H1 (cell line): ENCODE measurements at regions not wholly inside any gene's neighbourhood (a gene's known extent, or its start where the extent isn't known, plus 50 kb on each side); places are given as distances from the start of the nearest gene placed in this dataset.

Source experiments
- CTCF ChIA-PET: fragments of 300-600 bp; sonication (Branson Sonifier 250); formaldehyde crosslinking; loops from one replicate; lab custom pipeline; 2021; ENCODE audit not compliant: partially characterized antibody; lab: Charles Lee
- POLR2A ChIA-PET: fragments of 300-600 bp; sonication (Branson Sonifier 250); formaldehyde crosslinking; loops from one replicate; lab custom pipeline; 2021; ENCODE audit warnings: inconsistent platforms; ENCODE audit not compliant: partially characterized antibody; lab: Charles Lee
- DNase-seq, 2 experiments: peaks; one replicate each; pipeline versions ENCODE4 v3.0.0 to v3.0.0-alpha.2; 2010 to 2022; ENCODE audit warnings: low spot score in 2 of 2, low read depth in 1 of 2, mixed read lengths in 1 of 2
- FAIRE-seq: peaks from 2 replicates; lab custom pipeline; 2011; peaks lifted over from hg19 to GRCh38; lab: Jason Lieb, UNC
- H2AFZ ChIP-seq: 2 replicates; pipeline ENCODE4 v1.8.1; 2012; ENCODE audit warnings: low read length, inconsistent platforms
- H2AK5ac ChIP-seq: 2 replicates; pipeline ENCODE4 v1.6.1; 2013; ENCODE audit warnings: low read depth, low read length
- H2BK120ac ChIP-seq: replicated peaks from 2 replicates; pipeline ENCODE3; 2013; ENCODE audit warnings: low read depth, low read length, inconsistent platforms
- H2BK12ac ChIP-seq: 2 replicates; pipeline ENCODE4 v1.6.1; 2013; ENCODE audit warnings: low read depth, low read length
- H2BK15ac ChIP-seq: 2 replicates; pipeline ENCODE4 v1.6.1; 2013; ENCODE audit warnings: low read length
- H2BK20ac ChIP-seq: 2 replicates; pipeline ENCODE4 v1.6.1; 2013; ENCODE audit warnings: low read length
- H2BK5ac ChIP-seq: 2 replicates; pipeline ENCODE4 v1.6.1; 2013; ENCODE audit warnings: low read depth, low read length
- H3K14ac ChIP-seq: 2 replicates; pipeline ENCODE4 v1.6.1; 2013; ENCODE audit warnings: inconsistent platforms; ENCODE audit not compliant: insufficient read length
- H3K18ac ChIP-seq: 2 replicates; pipeline ENCODE4 v1.6.1; 2013; ENCODE audit warnings: low read length; ENCODE audit errors: extremely low read depth
- H3K23ac ChIP-seq: 2 replicates; pipeline ENCODE4 v1.6.1; 2013; ENCODE audit warnings: inconsistent platforms; ENCODE audit not compliant: insufficient read length
- H3K23me2 ChIP-seq: 2 replicates; pipeline ENCODE4 v1.6.1; 2013; ENCODE audit warnings: low read depth, low read length
- H3K27ac ChIP-seq: 2 replicates; pipeline ENCODE4 v1.6.1; 2011; ENCODE audit warnings: low read depth, low read length, inconsistent platforms
- H3K27me3 ChIP-seq, 4 experiments: replicated peaks in 1 of 4; 1 replicate in 1 of 4; 2 replicates in 3 of 4; pipeline versions ENCODE4 v1.6.1 to v1.8.1; 2011 to 2013; ENCODE audit warnings: low read length in 3 of 4, mild to moderate bottlenecking in 3 of 4, inconsistent platforms in 2 of 4, mixed read lengths in 2 of 4, moderate library complexity in 1 of 4; ENCODE audit not compliant: control insufficient read depth in 3 of 4, insufficient read depth in 3 of 4; ENCODE audit errors: extremely low read depth in 1 of 4
- H3K36me3 ChIP-seq, 4 experiments: 2 replicates each; pipeline versions ENCODE4 v1.6.1 to v1.8.1; 2011 to 2013; ENCODE audit warnings: mild to moderate bottlenecking in 4 of 4, low read length in 3 of 4, moderate library complexity in 2 of 4, control low read depth in 1 of 4, inconsistent platforms in 1 of 4; ENCODE audit not compliant: insufficient read depth in 4 of 4, control insufficient read depth in 2 of 4
- H3K4ac ChIP-seq: replicated peaks from 2 replicates; pipeline ENCODE3; 2013; ENCODE audit warnings: low read length, low read depth, mixed read lengths, inconsistent platforms; ENCODE audit not compliant: insufficient read length
- H3K4me1 ChIP-seq, 4 experiments: replicated peaks in 1 of 4; 1 replicate in 1 of 4; 2 replicates in 3 of 4; pipeline versions ENCODE4 v1.6.1 to v1.8.1; 2011 to 2013; ENCODE audit warnings: low read length in 3 of 4, inconsistent platforms in 2 of 4, mixed read lengths in 1 of 4; ENCODE audit not compliant: insufficient read depth in 4 of 4, control insufficient read depth in 3 of 4
- H3K4me2 ChIP-seq, 2 experiments: 2 replicates each; pipeline versions ENCODE4 v1.6.1 to v1.8.1; 2011 to 2013; ENCODE audit warnings: low read depth in 2 of 2, low read length in 2 of 2, control low read depth in 1 of 2, inconsistent platforms in 1 of 2, mild to moderate bottlenecking in 1 of 2; ENCODE audit not compliant: insufficient read depth in 1 of 2
- H3K4me3 ChIP-seq, 4 experiments: fragments of 200-600, 300-600 bp in 1 of 4; sonication (generic), shearing (Covaris generic), sonication (Bioruptor Twin) in 1 of 4; 2 replicates each; pipeline versions ENCODE4 v1.5.1 to v1.8.1; 2011 to 2016; ENCODE audit warnings: low read length in 4 of 4, low read depth in 3 of 4, control low read depth in 2 of 4, inconsistent platforms in 2 of 4, mild to moderate bottlenecking in 2 of 4, mixed read lengths in 1 of 4, moderate library complexity in 1 of 4; ENCODE audit not compliant: insufficient read depth in 2 of 4; ENCODE audit errors: extremely low read depth in 1 of 4
- H3K56ac ChIP-seq: replicated peaks from 2 replicates; pipeline ENCODE3; 2013; ENCODE audit warnings: low read depth, mild to moderate bottlenecking, mixed read lengths, low read length, inconsistent platforms; ENCODE audit not compliant: insufficient read length
- H3K79me1 ChIP-seq: 2 replicates; pipeline ENCODE4 v1.6.1; 2013; ENCODE audit warnings: low read depth, low read length, control low read depth
- H3K79me2 ChIP-seq, 2 experiments: 2 replicates each; pipeline versions ENCODE4 v1.6.1 to v1.8.1; 2012 to 2013; ENCODE audit warnings: low read length in 2 of 2, mild to moderate bottlenecking in 2 of 2, inconsistent platforms in 1 of 2; ENCODE audit not compliant: insufficient read depth in 2 of 2, control insufficient read depth in 1 of 2
- H3K9ac ChIP-seq, 4 experiments: replicated peaks in 1 of 4; 1 replicate in 1 of 4; 2 replicates in 3 of 4; pipeline versions ENCODE4 v1.6.1 to v1.8.1; 2011 to 2013; ENCODE audit warnings: low read depth in 3 of 4, low read length in 3 of 4, control low read depth in 2 of 4, mild to moderate bottlenecking in 2 of 4, moderate library complexity in 2 of 4, inconsistent platforms in 1 of 4; ENCODE audit errors: extremely low read depth in 1 of 4
- H3K9me3 ChIP-seq, 2 experiments: 2 replicates each; pipeline versions ENCODE4 v1.6.1 to v1.8.1; 2012 to 2013; ENCODE audit warnings: mild to moderate bottlenecking in 2 of 2, moderate library complexity in 2 of 2, control low read depth in 1 of 2, inconsistent platforms in 1 of 2, low read depth in 1 of 2, low read length in 1 of 2, mixed read lengths in 1 of 2; ENCODE audit not compliant: insufficient read depth in 2 of 2
- H4K20me1 ChIP-seq, 2 experiments: replicated peaks in 1 of 2; 2 replicates each; pipeline versions ENCODE3 to v1.8.1; 2011 to 2013; ENCODE audit warnings: inconsistent platforms in 2 of 2, low read length in 2 of 2, mild to moderate bottlenecking in 1 of 2; ENCODE audit not compliant: insufficient read depth in 2 of 2, control insufficient read depth in 1 of 2
- H4K5ac ChIP-seq: 2 replicates; pipeline ENCODE4 v1.6.1; 2013; ENCODE audit warnings: low read length, low read depth, mixed read lengths, inconsistent platforms; ENCODE audit not compliant: insufficient read length
- H4K8ac ChIP-seq: 2 replicates; pipeline ENCODE4 v1.8.0; 2013; ENCODE audit warnings: mild to moderate bottlenecking, moderate library complexity, low read length, inconsistent platforms; ENCODE audit not compliant: insufficient read depth; ENCODE audit errors: extremely low read depth
- H4K91ac ChIP-seq: replicated peaks from 2 replicates; pipeline ENCODE3; 2013; ENCODE audit warnings: low read length, mixed read lengths, inconsistent platforms; ENCODE audit not compliant: insufficient read length
- CHD1 ChIP-seq: IDR thresholded peaks from 2 replicates; pipeline ENCODE4 v1.6.1; 2012; ENCODE audit warnings: low read depth, low read length, improper control_type of control experiment
- CHD2 ChIP-seq: IDR thresholded peaks from 2 replicates; pipeline ENCODE4 v1.6.1; 2012; ENCODE audit warnings: low read length, improper control_type of control experiment
- GABPA ChIP-seq: IDR thresholded peaks from 2 replicates; pipeline ENCODE4 v1.6.1; 2011; ENCODE audit warnings: mild to moderate bottlenecking, low read length, moderate library complexity, borderline replicate concordance; ENCODE audit not compliant: insufficient read depth
- KDM5A ChIP-seq: fragments of 200-600 bp; IDR thresholded peaks from 2 replicates; pipeline ENCODE4 v1.7.1; 2012; ENCODE audit warnings: mild to moderate bottlenecking, low read length, inconsistent platforms, mixed read lengths
- MAFK ChIP-seq: IDR thresholded peaks from 2 replicates; pipeline ENCODE4 v1.6.1; 2012; ENCODE audit warnings: low read depth, mild to moderate bottlenecking, improper control_type of control experiment, low read length
- RXRA ChIP-seq: IDR thresholded peaks from 2 replicates; pipeline ENCODE4 v1.6.1; 2011; ENCODE audit warnings: low read depth, mild to moderate bottlenecking, low read length, moderate library complexity; ENCODE audit not compliant: insufficient read depth
- TAF1 ChIP-seq: IDR thresholded peaks from 2 replicates; pipeline ENCODE4 v1.6.1; 2011; ENCODE audit warnings: mild to moderate bottlenecking, low read depth, low read length
- TAF7 ChIP-seq: optimal IDR thresholded peaks from 2 replicates; pipeline ENCODE3; 2011; ENCODE audit warnings: low read depth, mild to moderate bottlenecking, inconsistent platforms, low read length, moderate library complexity, borderline replicate concordance
- WGBS, 2 experiments: shearing (Covaris generic) in 1 of 2; methylation state at CpG; one replicate each; pipeline versions ENCODE4 v1.1.6 to v1.1.7; 2013 to 2015; ENCODE audit warnings: low lambda C conversion rate in 2 of 2, mixed read lengths in 2 of 2, inconsistent platforms in 1 of 2, low coverage in 1 of 2, missing lambda C conversion rate in 1 of 2; ENCODE audit not compliant: insufficient replicate concordance in 2 of 2, insufficient coverage in 1 of 2, insufficient read length in 1 of 2; ENCODE audit errors: extremely low coverage in 1 of 2, missing lambda C conversion rate in 1 of 2; 5-methylcytosine and 5-hydroxymethylcytosine counted together

- H3K9ac ChIP-seq: no peak overlapping the region
- no peak overlapping the region for H4K91ac ChIP-seq
- no peak for FAIRE-seq
- H2AK5ac ChIP-seq: no peak overlapping the region
- DNase-seq: no peak
- no peak overlapping the region for H3K4me3 ChIP-seq
- H4K20me1 ChIP-seq: no peaks in the 10 kb centered on the region
- CTCF ChIA-PET: interaction anchor here (1.3 kb wide), 1 partner anchor 100 kb away, joined by 3 read pairs; no protein-coding TSS in a partner anchor
- no peak overlapping the region for H2BK15ac ChIP-seq
- no peaks in the 10 kb centered on the region for H3K4me1 ChIP-seq
- no peak overlapping the region for H3K56ac ChIP-seq
- no peak overlapping the region for H2AFZ ChIP-seq
- no peak overlapping the region for H2BK5ac ChIP-seq
- 100% methylated on average over 1 of the region's 1 CpG; no CpG with 5 or more reads in 1 of the 2 experiments for WGBS, 2 experiments
- no peak overlapping the region for H3K18ac ChIP-seq
- no peaks in the 10 kb centered on the region for H3K79me2 ChIP-seq
- H3K14ac ChIP-seq: no peak overlapping the region
- no peaks in the 10 kb centered on the region for H3K9me3 ChIP-seq
- POLR2A ChIA-PET: no interaction called here
- H2BK20ac ChIP-seq: no peak overlapping the region
- no peak overlapping the region for H3K23ac ChIP-seq
- H3K27me3 ChIP-seq: no peaks in the 10 kb centered on the region
- no peak overlapping the region for H3K27ac ChIP-seq
- H2BK120ac ChIP-seq: no peak overlapping the region
- H2BK12ac ChIP-seq: no peak overlapping the region
- H3K4ac ChIP-seq: no peak overlapping the region
- H4K5ac ChIP-seq: no peak overlapping the region
- TF ChIP-seq GABPA (no peak), KDM5A (no peak), RXRA (no peak), CHD2 (no peak), TAF7 (no peak), MAFK (no peak), TAF1 (no peak), CHD1 (no peak)
- TF ChIP-seq, all 59 proteins: peak for 0
- Histone ChIP-seq H4K8ac (no peak overlapping the region), H3K23me2 (no peaks in the 10 kb centered on the region; the same call in 1 of the 2 replicates), H3K36me3 (no peaks in the 10 kb centered on the region), H3K4me2 (no peak overlapping the region), H3K79me1 (no peaks in the 10 kb centered on the region)
Observed at GRCh38 chr1:233815357-233815756, 89.1 kb upstream of the SLC35F3 start.
